ENCODE measurements at regions not wholly inside any gene's neighbourhood (a gene's known extent, or its start where the extent isn't known, plus 50 kb on each side); places are given as distances from the start of the nearest gene placed in this dataset.

- Histone ChIP-seq H3K9me3 (ENCODE audit: control insufficient read depth in 2 of 2, low read length in 2 of 2) (no peaks in the 10 kb centered on the region), H3K36me3 (ENCODE audit: control insufficient read depth in 2 of 2, insufficient read depth in 2 of 2, low read length in 2 of 2) (no peaks in the 10 kb centered on the region), H3K9ac (ENCODE audit: low read length in 2 of 2) (no peak overlapping the region), H3K27me3 (ENCODE audit: control insufficient read depth in 1 of 2, insufficient read depth in 2 of 2, low read length in 2 of 2) (no peaks in the 10 kb centered on the region), H3K4me3 (ENCODE audit: low read length in 2 of 2) (no peak overlapping the region), H3K27ac (ENCODE audit: low read length) (no peak overlapping the region), H3K4me1 (ENCODE audit: control insufficient read depth, insufficient read depth, low read length) (no peaks in the 10 kb centered on the region)
Measured at GRCh38 chr17:13387236-13387635, 214.5 kb downstream of the HS3ST3A1 start.

DNA sequence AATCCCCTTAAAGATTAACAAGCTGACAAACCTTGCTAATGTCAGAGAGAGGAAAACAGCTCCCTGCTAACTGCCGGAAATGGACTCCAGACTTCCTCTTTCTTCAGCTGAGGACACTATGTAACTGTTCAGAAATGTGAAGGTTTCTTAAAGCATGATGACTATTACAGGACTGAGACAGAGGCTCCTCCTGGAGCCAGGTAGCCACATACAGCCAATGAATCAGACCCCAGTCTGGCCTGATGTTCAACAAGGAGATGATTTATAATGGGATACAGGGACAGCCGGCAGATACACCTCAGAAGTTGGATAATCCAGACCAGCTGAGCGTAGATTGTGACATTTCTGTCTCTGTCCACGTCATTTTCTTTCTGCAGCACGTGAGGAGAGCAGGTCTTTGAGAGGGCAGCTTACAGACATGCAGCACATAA is 216.2 kb downstream of the HS3ST3A1 start:
- H3K27ac ChIP-seq (ENCODE audit: low read length) = no peak overlapping the region
- no peaks in the 10 kb centered on the region for H3K4me1 ChIP-seq (ENCODE audit: control insufficient read depth, insufficient read depth, low read length)
- H3K27me3 ChIP-seq (ENCODE audit: control insufficient read depth in 1 of 2, insufficient read depth in 2 of 2, low read length in 2 of 2) = no peaks in the 10 kb centered on the region
- no peak overlapping the region for H3K4me3 ChIP-seq (ENCODE audit: low read length in 2 of 2)
- no peaks in the 10 kb centered on the region for H3K9me3 ChIP-seq (ENCODE audit: control insufficient read depth in 2 of 2, low read length in 2 of 2)
- H3K36me3 ChIP-seq (ENCODE audit: control insufficient read depth in 2 of 2, insufficient read depth in 2 of 2, low read length in 2 of 2) = no peaks in the 10 kb centered on the region
- no peak overlapping the region for H3K9ac ChIP-seq (ENCODE audit: low read length in 2 of 2)

- H3K9ac ChIP-seq (ENCODE audit: low read length in 2 of 2) = no peak overlapping the region
- no peak overlapping the region for H3K27ac ChIP-seq (ENCODE audit: low read length)
- H3K9me3 ChIP-seq (ENCODE audit: control insufficient read depth in 2 of 2, low read length in 2 of 2) = no peaks in the 10 kb centered on the region
- no peaks in the 10 kb centered on the region for H3K27me3 ChIP-seq (ENCODE audit: control insufficient read depth in 1 of 2, insufficient read depth in 2 of 2, low read length in 2 of 2)
- H3K4me3 ChIP-seq (ENCODE audit: low read length in 2 of 2) = no peak overlapping the region
- no peaks in the 10 kb centered on the region for H3K36me3 ChIP-seq (ENCODE audit: control insufficient read depth in 2 of 2, insufficient read depth in 2 of 2, low read length in 2 of 2)
- no peaks in the 10 kb centered on the region for H3K4me1 ChIP-seq (ENCODE audit: control insufficient read depth, insufficient read depth, low read length)
Measured at GRCh38 chr17:13384626-13385025, 217.1 kb downstream of the HS3ST3A1 start.

- no peak overlapping the region for H3K9ac ChIP-seq (ENCODE audit: low read length in 2 of 2)
- no peak overlapping the region for H3K4me3 ChIP-seq (ENCODE audit: low read length in 2 of 2)
- no peaks in the 10 kb centered on the region for H3K9me3 ChIP-seq (ENCODE audit: control insufficient read depth in 2 of 2, low read length in 2 of 2)
- H3K36me3 ChIP-seq (ENCODE audit: control insufficient read depth in 2 of 2, insufficient read depth in 2 of 2, low read length in 2 of 2) = no peaks in the 10 kb centered on the region
- no peak overlapping the region for H3K27ac ChIP-seq (ENCODE audit: low read length)
- no peaks in the 10 kb centered on the region for H3K4me1 ChIP-seq (ENCODE audit: control insufficient read depth, insufficient read depth, low read length)
- H3K27me3 ChIP-seq (ENCODE audit: control insufficient read depth in 1 of 2, insufficient read depth in 2 of 2, low read length in 2 of 2) = no peaks in the 10 kb centered on the region
Measured at GRCh38 chr17:13378361-13378760, 223.4 kb downstream of the HS3ST3A1 start.

DNA sequence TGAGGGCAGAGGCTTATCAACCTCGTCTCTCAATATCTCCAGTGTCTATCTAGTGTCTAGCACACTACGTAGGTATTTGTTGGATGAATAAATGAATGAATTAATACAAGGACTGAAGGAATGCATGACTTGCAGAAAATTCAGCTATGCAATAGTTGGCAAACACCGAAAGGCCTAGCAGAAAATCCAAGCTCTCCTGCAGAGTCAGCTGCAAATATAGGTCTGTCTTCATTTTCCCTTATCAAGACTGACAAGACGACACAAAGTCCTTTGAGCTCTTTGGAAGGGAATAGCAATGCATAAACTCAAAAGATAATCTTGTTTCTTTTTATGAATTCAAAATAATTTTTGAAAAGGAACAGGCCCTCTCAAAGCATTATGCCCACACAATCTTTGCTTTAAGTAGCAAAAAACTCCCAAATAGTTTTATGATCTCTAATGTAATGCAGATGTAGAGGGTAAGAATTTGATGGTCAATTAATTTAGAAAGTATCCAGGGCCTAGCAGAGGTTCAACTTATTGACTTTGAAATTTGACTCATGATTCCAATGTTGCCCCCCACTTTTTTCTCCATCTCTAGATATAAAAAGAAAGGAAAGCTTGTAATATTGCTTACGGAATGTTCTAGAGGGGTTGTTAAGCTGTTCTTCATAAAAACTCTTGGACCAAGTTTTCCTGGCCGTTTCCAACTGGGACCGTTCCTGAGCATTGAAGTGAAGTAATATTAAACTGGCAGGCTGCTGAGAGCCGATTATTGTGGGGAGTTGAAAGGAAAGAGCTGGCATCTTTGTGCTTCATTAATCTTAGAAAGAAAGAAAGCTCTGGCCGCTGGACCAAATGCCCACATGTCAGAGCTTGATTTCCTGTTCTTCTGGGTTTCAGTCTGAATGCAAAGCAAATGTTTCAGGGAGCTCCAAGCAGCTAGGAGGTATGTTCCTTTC is 227.3 kb downstream of the HS3ST3A1 start:
- H3K4me1 ChIP-seq (ENCODE audit: control insufficient read depth, insufficient read depth, low read length) = no peaks in the 10 kb centered on the region
- no peaks in the 10 kb centered on the region for H3K27me3 ChIP-seq (ENCODE audit: control insufficient read depth in 1 of 2, insufficient read depth in 2 of 2, low read length in 2 of 2)
- no peaks in the 10 kb centered on the region for H3K9me3 ChIP-seq (ENCODE audit: control insufficient read depth in 2 of 2, low read length in 2 of 2)
- no peaks in the 10 kb centered on the region for H3K36me3 ChIP-seq (ENCODE audit: control insufficient read depth in 2 of 2, insufficient read depth in 2 of 2, low read length in 2 of 2)
- no peak overlapping the region for H3K27ac ChIP-seq (ENCODE audit: low read length)
- H3K4me3 ChIP-seq (ENCODE audit: low read length in 2 of 2) = no peak overlapping the region
- no peak overlapping the region for H3K9ac ChIP-seq (ENCODE audit: low read length in 2 of 2)

GRCh38 chr17:13372432-13372831 is 229.3 kb downstream of the HS3ST3A1 start:
- Histone ChIP-seq H3K9me3 (ENCODE audit: control insufficient read depth in 2 of 2, low read length in 2 of 2) (no peaks in the 10 kb centered on the region), H3K27me3 (ENCODE audit: control insufficient read depth in 1 of 2, insufficient read depth in 2 of 2, low read length in 2 of 2) (no peaks in the 10 kb centered on the region), H3K36me3 (ENCODE audit: control insufficient read depth in 2 of 2, insufficient read depth in 2 of 2, low read length in 2 of 2) (no peaks in the 10 kb centered on the region), H3K27ac (ENCODE audit: low read length) (no peak overlapping the region), H3K4me1 (ENCODE audit: control insufficient read depth, insufficient read depth, low read length) (no peaks in the 10 kb centered on the region), H3K4me3 (ENCODE audit: low read length in 2 of 2) (no peak overlapping the region), H3K9ac (ENCODE audit: low read length in 2 of 2) (no peak overlapping the region)

GRCh38 chr17:13367154-13367553 is 234.6 kb downstream of the HS3ST3A1 start:
- Histone ChIP-seq H3K4me3 (ENCODE audit: low read length in 2 of 2) (no peak overlapping the region), H3K36me3 (ENCODE audit: control insufficient read depth in 2 of 2, insufficient read depth in 2 of 2, low read length in 2 of 2) (no peaks in the 10 kb centered on the region), H3K9ac (ENCODE audit: low read length in 2 of 2) (no peak overlapping the region), H3K27ac (ENCODE audit: low read length) (no peak overlapping the region), H3K9me3 (ENCODE audit: control insufficient read depth in 2 of 2, low read length in 2 of 2) (peaks cover 0 to 2% of the 10 kb centered on the region in 2 donors), H3K4me1 (ENCODE audit: control insufficient read depth, insufficient read depth, low read length) (no peaks in the 10 kb centered on the region), H3K27me3 (ENCODE audit: control insufficient read depth in 1 of 2, insufficient read depth in 2 of 2, low read length in 2 of 2) (no peaks in the 10 kb centered on the region)

- no peak overlapping the region for H3K9ac ChIP-seq (ENCODE audit: low read length in 2 of 2)
- no peaks in the 10 kb centered on the region for H3K27me3 ChIP-seq (ENCODE audit: control insufficient read depth in 1 of 2, insufficient read depth in 2 of 2, low read length in 2 of 2)
- no peak overlapping the region for H3K27ac ChIP-seq (ENCODE audit: low read length)
- peaks cover 0 to 2% of the 10 kb centered on the region in 2 donors for H3K9me3 ChIP-seq (ENCODE audit: control insufficient read depth in 2 of 2, low read length in 2 of 2)
- no peaks in the 10 kb centered on the region for H3K4me1 ChIP-seq (ENCODE audit: control insufficient read depth, insufficient read depth, low read length)
- no peaks in the 10 kb centered on the region for H3K36me3 ChIP-seq (ENCODE audit: control insufficient read depth in 2 of 2, insufficient read depth in 2 of 2, low read length in 2 of 2)
- H3K4me3 ChIP-seq (ENCODE audit: low read length in 2 of 2) = no peak overlapping the region
Measured at GRCh38 chr17:13365331-13365730, 236.4 kb downstream of the HS3ST3A1 start.

DNA sequence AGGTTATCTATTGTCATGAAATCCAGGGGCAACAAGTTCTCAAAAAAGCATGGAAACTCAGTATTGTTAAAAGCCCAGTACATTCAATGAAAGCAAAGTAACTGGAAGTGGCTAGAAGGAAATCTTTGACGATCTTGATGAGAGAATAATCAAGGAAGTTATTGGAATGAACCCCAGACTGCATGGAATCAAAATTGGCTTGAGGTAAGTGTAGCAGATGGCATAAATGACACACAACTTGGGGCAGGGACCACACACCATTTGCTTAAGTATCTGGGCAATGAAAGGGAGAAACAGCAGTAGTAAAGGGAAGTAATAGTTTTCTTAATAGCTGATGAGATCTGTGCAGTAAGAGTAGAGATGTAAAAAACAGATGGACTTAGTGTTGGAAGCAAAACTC is 238.0 kb downstream of the HS3ST3A1 start:
- no peak overlapping the region for H3K27ac ChIP-seq (ENCODE audit: low read length)
- peaks cover 0 to 2% of the 10 kb centered on the region in 2 donors for H3K9me3 ChIP-seq (ENCODE audit: control insufficient read depth in 2 of 2, low read length in 2 of 2)
- H3K4me3 ChIP-seq (ENCODE audit: low read length in 2 of 2) = no peak overlapping the region
- no peaks in the 10 kb centered on the region for H3K27me3 ChIP-seq (ENCODE audit: control insufficient read depth in 1 of 2, insufficient read depth in 2 of 2, low read length in 2 of 2)
- no peaks in the 10 kb centered on the region for H3K4me1 ChIP-seq (ENCODE audit: control insufficient read depth, insufficient read depth, low read length)
- no peaks in the 10 kb centered on the region for H3K36me3 ChIP-seq (ENCODE audit: control insufficient read depth in 2 of 2, insufficient read depth in 2 of 2, low read length in 2 of 2)
- H3K9ac ChIP-seq (ENCODE audit: low read length in 2 of 2) = no peak overlapping the region

- H3K27ac ChIP-seq (ENCODE audit: low read length) = no peak overlapping the region
- no peaks in the 10 kb centered on the region for H3K4me1 ChIP-seq (ENCODE audit: control insufficient read depth, insufficient read depth, low read length)
- no peaks in the 10 kb centered on the region for H3K36me3 ChIP-seq (ENCODE audit: control insufficient read depth in 2 of 2, insufficient read depth in 2 of 2, low read length in 2 of 2)
- H3K9me3 ChIP-seq (ENCODE audit: control insufficient read depth in 2 of 2, low read length in 2 of 2) = peaks cover 0 to 2% of the 10 kb centered on the region in 2 donors
- no peaks in the 10 kb centered on the region for H3K27me3 ChIP-seq (ENCODE audit: control insufficient read depth in 1 of 2, insufficient read depth in 2 of 2, low read length in 2 of 2)
- H3K9ac ChIP-seq (ENCODE audit: low read length in 2 of 2) = no peak overlapping the region
- no peak overlapping the region for H3K4me3 ChIP-seq (ENCODE audit: low read length in 2 of 2)
Measured at GRCh38 chr17:13362341-13363122, 239.2 kb downstream of the HS3ST3A1 start.
